ENCODE measurements at regions not wholly inside any gene's neighbourhood (a gene's known extent, or its start where the extent isn't known, plus 50 kb on each side); places are given as distances from the start of the nearest gene placed in this dataset.

GRCh38 chr6:14838133-14838583, 407.7 kb upstream of the JARID2 start (continued):
- TF ChIP-seq ZNF462 (CRISPR knock-in tag; IDR thresholded peaks at IDR 0.05) (no peak), CREB1 (CRISPR knock-in tag; IDR thresholded peaks at IDR 0.05; ENCODE audit: low read depth) (no peak), JUNB (IDR thresholded peaks at IDR 0.05; ENCODE audit: unreplicated experiment) (no peak)

GRCh38 chr6:14841901-14842421, 403.9 kb upstream of the JARID2 start:
- H3K27ac ChIP-seq (ENCODE audit: low read depth): no peak overlapping the region
- Mint-ChIP-seq H3K36me3 (ENCODE audit: low read depth) (0 out of 3 replicates have a peak, but pooled peaks cover 3% of the 10 kb centered on the region), H3K27ac (no peak overlapping the region), H3K4me1 (peaks cover 6% of the 10 kb centered on the region; the same call in 2 of the 3 replicates), H3K4me3 (no peak overlapping the region), H3K27me3 (ENCODE audit: insufficient read depth, low read depth, poor library complexity) (peaks cover 2% of the 10 kb centered on the region), H3K9me3 (no peaks in the 10 kb centered on the region; the same call in 2 of the 3 replicates)
- H2AFZ ChIP-seq: no peak overlapping the region
- no peaks in the 10 kb centered on the region; the same call in 1 of the 2 replicates for H3K9me2 ChIP-seq (ENCODE audit: insufficient read depth)
- ATAC-seq (no peak), DNase-seq (ENCODE audit: low spot score) (no peak)
- H3K27me3 ChIP-seq (ENCODE audit: insufficient read depth): no peaks in the 10 kb centered on the region
- no peak overlapping the region for H3K4me3 ChIP-seq
- peaks cover 6% of the 10 kb centered on the region; the same call in 1 of the 2 replicates for H3K4me1 ChIP-seq (ENCODE audit: insufficient read depth)
- H3K79me2 ChIP-seq (replicated peaks; ENCODE audit: insufficient read depth): no peaks in the 10 kb centered on the region
- H4K20me1 ChIP-seq (replicated peaks; ENCODE audit: insufficient read depth): no peaks in the 10 kb centered on the region
- no peaks in the 10 kb centered on the region for H3K36me3 ChIP-seq (ENCODE audit: insufficient read depth)
- H3K4me2 ChIP-seq: no peak overlapping the region
- no peaks in the 10 kb centered on the region for H3F3A ChIP-seq (replicated peaks; ENCODE audit: low read depth)
- TF ChIP-seq ZNF462 (CRISPR knock-in tag; IDR thresholded peaks at IDR 0.05) (no peak), STAT1 (IDR thresholded peaks at IDR 0.05; ENCODE audit: unreplicated experiment) (no peak), CTCF (conservative IDR thresholded peaks at IDR 0.05; ENCODE audit: low read depth in 2 of 2) (no peak), ETS1 (IDR thresholded peaks at IDR 0.05) (no peak)
